Osteoblast (primary cell): ENCODE measurements at regions not wholly inside any gene's neighbourhood (a gene's known extent, or its start where the extent isn't known, plus 50 kb on each side); places are given as distances from the start of the nearest gene placed in this dataset.
"Not testable (repeated sequence)": the region's sequence is repeated elsewhere in the genome, so short reads cannot be mapped to it uniquely, and the experiment has no call there.

Experiments used
- DNase-seq: peaks from one replicate; pipeline ENCODE4 v3.0.0; 2011; ENCODE audit warnings: low spot score, mixed read lengths; ENCODE audit not compliant: insufficient read length; ENCODE audit errors: missing footprints
- H2AFZ ChIP-seq: 2 replicates; pipeline ENCODE4 v1.6.0; 2011; ENCODE audit warnings: mild to moderate bottlenecking, low read length
- H3K27ac ChIP-seq: 2 replicates; pipeline ENCODE4 v1.5.1; 2011; ENCODE audit warnings: mild to moderate bottlenecking, low read depth, low read length, moderate library complexity
- H3K27me3 ChIP-seq: 2 replicates; pipeline ENCODE4 v1.6.0; 2012; ENCODE audit warnings: mild to moderate bottlenecking, control low read depth, inconsistent platforms, low read length, moderate library complexity; ENCODE audit not compliant: insufficient read depth
- H3K36me3 ChIP-seq: 2 replicates; pipeline ENCODE4 v1.5.1; 2011; ENCODE audit warnings: mild to moderate bottlenecking, low read length, control low read depth, moderate library complexity; ENCODE audit not compliant: insufficient read depth
- H3K4me1 ChIP-seq: 2 replicates; pipeline ENCODE4 v1.5.1; 2011; ENCODE audit warnings: mild to moderate bottlenecking, low read length, control low read depth, moderate library complexity; ENCODE audit not compliant: insufficient read depth
- H3K4me2 ChIP-seq: 2 replicates; pipeline ENCODE4 v1.6.0; 2011; ENCODE audit warnings: mild to moderate bottlenecking, low read length; ENCODE audit not compliant: insufficient read depth
- H3K4me3 ChIP-seq: fragments of 200-600 bp; sonication (generic); 3 replicates; pipeline ENCODE4 v1.5.1; 2012; ENCODE audit warnings: mild to moderate bottlenecking, low read length, inconsistent platforms; ENCODE audit not compliant: insufficient read depth
- H3K79me2 ChIP-seq: 2 replicates; pipeline ENCODE4 v1.6.0; 2012; ENCODE audit warnings: mild to moderate bottlenecking, low read length, control low read depth, inconsistent platforms; ENCODE audit not compliant: insufficient read depth
- H3K9me3 ChIP-seq: 2 replicates; pipeline ENCODE4 v1.5.1; 2011; ENCODE audit warnings: low read depth, low read length, control low read depth
- H4K20me1 ChIP-seq: 2 replicates; pipeline ENCODE4 v1.6.0; 2012; ENCODE audit warnings: mild to moderate bottlenecking, low read length, control low read depth; ENCODE audit not compliant: insufficient read depth
- CTCF ChIP-seq: IDR thresholded peaks from 2 replicates; pipeline ENCODE4 v1.5.1; 2011; ENCODE audit warnings: mild to moderate bottlenecking, low read depth, low read length, moderate library complexity; ENCODE audit errors: extremely low read depth

DNA sequence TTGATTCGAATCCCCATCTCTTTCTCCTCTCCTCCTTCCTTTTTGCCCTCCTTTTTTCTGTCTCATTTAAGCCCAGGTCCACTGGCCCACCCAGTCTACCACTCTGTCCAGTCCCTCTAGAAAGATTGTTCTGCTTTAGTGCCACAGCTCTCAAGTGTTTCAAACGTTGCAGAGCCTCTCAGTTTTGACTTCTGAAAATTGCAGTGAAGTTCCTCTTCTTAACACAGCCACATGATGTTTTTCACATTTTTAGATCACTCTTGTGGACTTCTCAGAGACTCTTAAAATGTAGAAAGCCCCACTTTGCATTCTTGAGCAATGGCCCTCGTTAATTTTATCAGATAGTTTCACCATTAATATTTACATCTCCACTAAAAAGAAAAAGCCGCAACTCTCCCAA is 253.1 kb downstream of the HAPSTR1 start:
- no peaks in the 10 kb centered on the region for H3K9me3 ChIP-seq
- no peaks in the 10 kb centered on the region for H4K20me1 ChIP-seq
- no peak overlapping the region for H3K4me3 ChIP-seq
- no peaks in the 10 kb centered on the region for H3K79me2 ChIP-seq
- H3K27me3 ChIP-seq, result no peaks in the 10 kb centered on the region
- no peak overlapping the region for H3K4me2 ChIP-seq
- H3K4me1 ChIP-seq, result no peaks in the 10 kb centered on the region
- no peak overlapping the region for H3K27ac ChIP-seq
- no peaks in the 10 kb centered on the region for H3K36me3 ChIP-seq
- no peak overlapping the region for H2AFZ ChIP-seq
- DNase-seq, result no peak
- no peak for TF ChIP-seq CTCF

DNA sequence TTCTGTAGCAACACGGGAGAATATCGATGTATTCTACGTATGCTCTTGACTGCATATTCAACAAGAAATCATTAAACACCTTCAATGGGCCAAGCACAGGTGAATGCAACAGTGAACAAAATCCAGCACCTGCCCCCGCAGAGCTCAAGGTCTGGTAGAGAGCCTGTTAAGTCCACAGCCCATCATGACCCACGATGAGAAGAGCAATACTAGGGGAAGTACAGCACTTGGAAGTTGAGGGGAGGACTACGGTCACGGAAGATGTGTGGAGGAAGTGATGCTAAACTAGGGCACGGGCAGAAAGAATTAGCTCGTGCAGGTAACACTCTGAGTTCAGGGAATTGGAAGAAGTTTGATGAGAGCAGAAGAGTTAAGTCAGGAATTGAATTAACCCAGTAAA is 253.6 kb downstream of the HAPSTR1 start:
- no peaks in the 10 kb centered on the region for H4K20me1 ChIP-seq
- H3K36me3 ChIP-seq, result no peaks in the 10 kb centered on the region
- H3K9me3 ChIP-seq, result no peaks in the 10 kb centered on the region
- no peak for TF ChIP-seq CTCF
- no peak overlapping the region for H3K4me2 ChIP-seq
- H3K79me2 ChIP-seq, result no peaks in the 10 kb centered on the region
- H3K4me3 ChIP-seq, result no peak overlapping the region
- DNase-seq, result no peak
- H3K27me3 ChIP-seq, result no peaks in the 10 kb centered on the region
- H2AFZ ChIP-seq, result no peak overlapping the region
- no peak overlapping the region for H3K27ac ChIP-seq
- no peaks in the 10 kb centered on the region for H3K4me1 ChIP-seq

DNA sequence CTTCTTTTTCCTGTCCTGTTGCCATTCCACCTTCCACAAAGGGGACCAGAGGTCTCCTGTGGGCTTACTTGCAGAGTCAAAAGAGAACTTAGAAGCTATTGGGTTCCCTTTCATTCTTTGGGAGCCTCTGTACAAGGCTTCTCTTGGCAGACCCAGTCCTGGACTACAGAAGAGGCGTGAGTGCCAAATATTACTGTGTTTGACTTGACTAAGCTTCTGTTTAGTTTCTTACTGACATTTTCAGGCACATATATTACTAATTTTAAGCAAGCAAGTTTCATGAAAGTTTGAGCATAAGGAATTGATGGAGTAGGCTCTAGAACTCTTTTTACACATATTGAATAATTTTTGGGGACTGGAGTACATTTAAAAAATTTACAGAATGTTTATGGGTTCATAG is 254.4 kb downstream of the HAPSTR1 start:
- H4K20me1 ChIP-seq, result no peaks in the 10 kb centered on the region
- no peak overlapping the region for H3K4me2 ChIP-seq
- no peaks in the 10 kb centered on the region for H3K79me2 ChIP-seq
- no peak for DNase-seq
- H3K27me3 ChIP-seq, result no peaks in the 10 kb centered on the region
- no peak for TF ChIP-seq CTCF
- no peak overlapping the region for H3K4me3 ChIP-seq
- H3K9me3 ChIP-seq, result no peaks in the 10 kb centered on the region
- H3K4me1 ChIP-seq, result no peaks in the 10 kb centered on the region
- H3K36me3 ChIP-seq, result no peaks in the 10 kb centered on the region
- no peak overlapping the region for H2AFZ ChIP-seq
- no peak overlapping the region for H3K27ac ChIP-seq

DNA sequence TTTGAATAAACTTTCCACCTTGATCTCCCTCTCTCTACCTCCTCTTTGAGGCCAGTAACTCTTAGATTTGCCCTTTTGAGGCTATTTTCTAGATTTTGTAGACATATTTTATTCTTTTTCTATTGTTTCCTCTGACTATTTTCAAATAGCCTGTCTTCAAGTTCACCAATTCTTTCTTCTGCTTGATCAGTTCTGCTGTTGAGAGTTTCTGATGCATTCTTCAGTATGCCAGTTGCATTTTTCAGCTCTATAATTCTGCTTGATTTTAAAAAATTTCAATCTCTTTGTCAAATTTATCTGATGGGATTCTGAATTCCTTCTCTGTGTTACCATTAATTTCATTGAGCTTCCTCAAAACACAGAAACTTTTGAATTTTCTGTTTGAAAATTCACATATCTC is 257.5 kb downstream of the HAPSTR1 start:
- H2AFZ ChIP-seq, result no peak overlapping the region
- no peak overlapping the region for H3K4me3 ChIP-seq
- no peak overlapping the region for H3K27ac ChIP-seq
- no peak overlapping the region for H3K4me2 ChIP-seq
- TF ChIP-seq CTCF, result no peak
- H3K9me3 ChIP-seq, result no peaks in the 10 kb centered on the region
- no peaks in the 10 kb centered on the region for H4K20me1 ChIP-seq
- H3K79me2 ChIP-seq, result no peaks in the 10 kb centered on the region
- H3K36me3 ChIP-seq, result no peaks in the 10 kb centered on the region
- H3K4me1 ChIP-seq, result no peaks in the 10 kb centered on the region
- H3K27me3 ChIP-seq, result no peaks in the 10 kb centered on the region
- DNase-seq, result no peak

DNA sequence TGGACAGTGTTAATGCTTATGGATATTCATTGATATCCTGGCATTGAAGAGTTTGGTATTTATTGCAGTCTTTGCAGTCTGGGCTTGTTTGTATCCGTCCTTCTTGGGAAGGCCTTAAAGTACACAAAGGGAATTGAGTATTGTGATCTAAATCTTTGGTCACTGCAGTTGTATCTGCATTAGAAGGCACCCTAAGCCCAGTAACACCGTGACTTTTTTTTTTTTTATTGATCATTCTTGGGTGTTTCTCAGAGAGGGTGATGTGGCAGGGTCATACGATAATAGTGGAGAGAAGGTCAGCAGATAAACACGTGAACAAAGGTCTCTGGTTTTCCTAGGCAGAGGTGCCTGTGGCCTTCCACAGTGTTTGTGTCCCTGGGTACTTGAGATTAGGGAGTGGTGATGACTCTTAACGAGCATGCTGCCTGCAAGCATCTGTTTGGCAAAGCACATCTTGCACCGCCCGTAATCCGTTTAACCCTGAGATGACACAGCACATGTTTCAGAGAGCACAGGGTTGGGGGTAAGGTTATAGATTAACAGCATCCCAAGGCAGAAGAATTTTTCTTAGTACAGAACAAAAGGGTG is 258.0 kb downstream of the HAPSTR1 start:
- H3K36me3 ChIP-seq, H2AFZ ChIP-seq, H3K4me3 ChIP-seq, H3K27me3 ChIP-seq, H4K20me1 ChIP-seq, H3K79me2 ChIP-seq, DNase-seq, H3K27ac ChIP-seq, H3K4me2 ChIP-seq, H3K9me3 ChIP-seq, H3K4me1 ChIP-seq: not testable (repeated sequence)

DNA sequence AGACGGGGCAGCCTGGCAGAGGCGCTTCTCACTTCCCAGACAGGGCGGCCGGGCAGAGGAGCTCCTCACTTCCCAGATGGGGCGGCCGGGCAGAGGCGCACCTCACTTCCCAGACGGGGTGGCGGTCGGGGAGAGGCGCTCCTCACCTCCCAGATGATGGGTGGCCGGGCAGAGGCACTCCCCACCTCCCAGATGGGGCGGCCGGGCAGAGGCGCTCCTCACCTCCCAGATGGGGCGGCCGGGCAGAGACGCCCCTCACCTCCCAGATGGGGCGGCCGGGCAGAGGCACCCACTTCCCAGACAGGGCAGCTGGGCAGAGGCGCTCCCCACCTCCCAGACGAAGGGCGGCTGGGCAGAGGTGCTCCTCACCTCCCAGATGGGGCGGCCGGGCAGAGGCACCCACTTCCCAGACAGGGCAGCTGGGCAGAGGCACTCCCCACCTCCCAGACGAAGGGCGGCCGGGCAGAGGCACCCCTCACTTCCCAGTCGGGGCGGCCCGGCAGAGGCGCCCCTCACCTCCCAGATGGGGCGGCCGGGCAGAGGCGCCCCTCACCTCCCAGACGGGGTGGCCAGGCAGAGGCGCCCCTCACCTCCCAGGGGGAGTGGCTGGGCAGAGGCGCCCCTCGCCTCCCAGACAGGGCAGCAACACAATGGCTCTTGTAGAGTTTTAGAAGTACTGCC is 258.8 kb downstream of the HAPSTR1 start:
- H3K4me3 ChIP-seq, H3K27ac ChIP-seq, DNase-seq: not testable (repeated sequence)

More for the DNA sequence above, 258.8 kb downstream of the HAPSTR1 start:
- not testable (repeated sequence) for H4K20me1 ChIP-seq, H3K4me2 ChIP-seq, H3K27me3 ChIP-seq, H3K79me2 ChIP-seq, H2AFZ ChIP-seq, H3K36me3 ChIP-seq, H3K9me3 ChIP-seq, H3K4me1 ChIP-seq
